ENCODE measurements at regions not wholly inside any gene's neighbourhood (a gene's known extent, or its start where the extent isn't known, plus 50 kb on each side); places are given as distances from the start of the nearest gene placed in this dataset.
A peak's percentile ranks its signal among the peaks of the same experiment; 100 is the strongest.

DNA sequence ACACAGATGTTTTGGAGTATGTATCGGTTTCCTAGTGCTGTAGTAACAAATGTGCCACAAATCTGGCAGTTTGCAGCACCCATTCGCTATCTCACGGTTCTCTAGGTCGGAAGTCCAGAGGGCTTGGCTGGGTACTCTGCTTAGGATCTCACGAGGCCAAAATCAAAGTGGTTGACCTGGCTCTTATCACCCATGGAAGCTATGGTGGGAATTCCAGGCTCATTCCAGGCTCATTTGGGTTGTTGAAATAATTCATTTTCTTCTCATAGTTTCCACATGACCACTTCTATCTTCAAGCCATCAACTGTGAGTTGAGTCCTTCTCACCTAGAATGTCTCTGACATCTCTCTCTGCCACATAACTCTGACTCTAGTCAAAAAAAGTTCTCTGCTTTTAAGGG is 431.0 kb upstream of the TMPO start:
- Histone ChIP-seq H3K9me3 (ENCODE audit: control insufficient read depth in 4 of 4, insufficient read depth in 3 of 4, low read length in 3 of 4) (no peaks in the 10 kb centered on the region), H3K27me3 (ENCODE audit: control insufficient read depth in 3 of 3, insufficient read depth in 3 of 3, low read length in 2 of 3) (no peaks in the 10 kb centered on the region), H3K36me3 (ENCODE audit: control insufficient read depth in 4 of 4, insufficient read depth in 4 of 4, low read length in 4 of 4) (no peaks in the 10 kb centered on the region), H3K27ac (ENCODE audit: low read depth in 1 of 2, low read length in 1 of 2) (no peak overlapping the region), H3K4me1 (ENCODE audit: control insufficient read depth in 5 of 5, insufficient read depth in 5 of 5, low read length in 5 of 5) (peaks cover 0 to 9% (median 0%) of the 10 kb centered on the region in 5 donors), H3K4me3 (no peak overlapping the region), H3K9ac (ENCODE audit: insufficient read depth in 1 of 2, low read length in 2 of 2) (no peak overlapping the region)
- DNase-seq (no peak), ATAC-seq (ENCODE audit: insufficient read depth, low FRiP score) (no peak)
- 89 to 93% methylated on average over 5 of the region's 5 CpGs for WGBS, 2 donors
- TF ChIP-seq, protein P1, sequence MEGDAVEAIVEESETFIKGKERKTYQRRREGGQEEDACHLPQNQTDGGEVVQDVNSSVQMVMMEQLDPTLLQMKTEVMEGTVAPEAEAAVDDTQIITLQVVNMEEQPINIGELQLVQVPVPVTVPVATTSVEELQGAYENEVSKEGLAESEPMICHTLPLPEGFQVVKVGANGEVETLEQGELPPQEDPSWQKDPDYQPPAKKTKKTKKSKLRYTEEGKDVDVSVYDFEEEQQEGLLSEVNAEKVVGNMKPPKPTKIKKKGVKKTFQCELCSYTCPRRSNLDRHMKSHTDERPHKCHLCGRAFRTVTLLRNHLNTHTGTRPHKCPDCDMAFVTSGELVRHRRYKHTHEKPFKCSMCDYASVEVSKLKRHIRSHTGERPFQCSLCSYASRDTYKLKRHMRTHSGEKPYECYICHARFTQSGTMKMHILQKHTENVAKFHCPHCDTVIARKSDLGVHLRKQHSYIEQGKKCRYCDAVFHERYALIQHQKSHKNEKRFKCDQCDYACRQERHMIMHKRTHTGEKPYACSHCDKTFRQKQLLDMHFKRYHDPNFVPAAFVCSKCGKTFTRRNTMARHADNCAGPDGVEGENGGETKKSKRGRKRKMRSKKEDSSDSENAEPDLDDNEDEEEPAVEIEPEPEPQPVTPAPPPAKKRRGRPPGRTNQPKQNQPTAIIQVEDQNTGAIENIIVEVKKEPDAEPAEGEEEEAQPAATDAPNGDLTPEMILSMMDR (IDR thresholded peaks at IDR 0.05; ENCODE audit: control extremely low read depth, extremely low read depth) = no peak

DNA sequence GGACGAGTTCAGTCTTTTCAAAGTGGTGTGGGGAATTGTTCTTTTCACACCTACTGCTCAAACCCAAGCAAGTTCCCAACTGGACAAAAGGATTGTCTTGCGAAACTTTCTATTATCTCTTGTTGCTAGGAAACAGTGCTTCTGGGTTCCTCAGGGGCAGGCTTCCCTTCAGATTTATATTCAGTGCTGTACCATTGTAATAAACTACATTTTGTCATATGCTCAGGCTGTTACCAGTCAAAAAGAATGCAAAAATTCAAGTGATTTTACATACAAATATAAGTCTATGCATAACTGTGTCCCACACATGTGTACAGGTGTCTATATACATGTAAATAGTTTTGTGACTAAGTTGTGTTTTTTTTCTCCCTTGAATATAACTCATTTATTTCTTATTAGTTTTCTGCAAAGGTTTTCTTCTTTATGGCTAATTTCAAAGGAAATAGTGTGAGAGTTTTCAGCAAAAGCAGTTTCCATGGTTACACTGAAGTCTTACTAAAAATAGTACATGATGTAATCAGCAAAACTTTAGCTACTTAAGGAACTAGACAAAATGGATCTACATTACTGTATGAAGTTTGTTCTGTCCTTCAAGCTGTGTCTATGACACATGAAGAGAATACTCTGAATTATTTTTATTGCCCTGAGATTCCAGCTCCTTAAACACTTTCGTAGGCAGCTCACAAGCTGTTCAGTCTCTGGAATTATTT is 430.2 kb upstream of the TMPO start:
- no peak overlapping the region for H3K9ac ChIP-seq (ENCODE audit: insufficient read depth in 1 of 2, low read length in 2 of 2)
- H3K4me1 ChIP-seq (ENCODE audit: control insufficient read depth in 5 of 5, insufficient read depth in 5 of 5, low read length in 5 of 5) = peaks cover 0 to 10% (median 0%) of the 10 kb centered on the region in 5 donors
- no peaks in the 10 kb centered on the region for H3K36me3 ChIP-seq (ENCODE audit: control insufficient read depth in 4 of 4, insufficient read depth in 4 of 4, low read length in 4 of 4)
- 31 to 51% methylated on average over 3 of the region's 3 CpGs for WGBS, 2 donors
- H3K27ac ChIP-seq (ENCODE audit: low read depth in 1 of 2, low read length in 1 of 2) = no peak overlapping the region
- DNase-seq (peak in 2 of 3 donors; percentile 61 to 65), ATAC-seq (ENCODE audit: insufficient read depth, low FRiP score) (no peak)
- H3K9me3 ChIP-seq (ENCODE audit: control insufficient read depth in 4 of 4, insufficient read depth in 3 of 4, low read length in 3 of 4) = no peaks in the 10 kb centered on the region
- H3K4me3 ChIP-seq = no peak overlapping the region
- TF ChIP-seq, protein P1 (IDR thresholded peaks at IDR 0.05; ENCODE audit: control extremely low read depth, extremely low read depth) = no peak
- H3K27me3 ChIP-seq (ENCODE audit: control insufficient read depth in 3 of 3, insufficient read depth in 3 of 3, low read length in 2 of 3) = no peaks in the 10 kb centered on the region

DNA sequence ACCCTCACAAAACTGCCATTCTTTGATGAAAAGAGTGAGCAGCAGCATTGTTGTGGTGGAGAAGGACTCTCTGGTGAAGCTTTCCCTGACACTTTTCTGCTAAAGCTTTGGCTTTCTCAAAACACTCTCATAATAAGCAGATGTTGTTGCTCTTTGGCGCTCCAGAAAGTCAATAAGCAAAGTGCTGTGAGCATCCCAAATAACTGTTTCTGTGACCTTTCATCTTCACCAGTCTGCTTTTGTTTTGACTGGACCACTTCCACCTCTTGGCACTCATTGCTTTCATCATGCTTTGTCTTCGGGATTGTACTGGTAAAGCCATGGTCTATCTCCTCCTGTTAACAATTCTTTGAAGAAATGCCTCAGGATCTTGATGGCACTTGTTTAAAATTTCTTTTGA is 424.7 kb upstream of the TMPO start:
- H3K9me3 ChIP-seq (ENCODE audit: control insufficient read depth in 4 of 4, insufficient read depth in 3 of 4, low read length in 3 of 4) = peaks cover 0 to 2% (median 0%) of the 10 kb centered on the region in 4 donors
- TF ChIP-seq, protein P1 (IDR thresholded peaks at IDR 0.05; ENCODE audit: control extremely low read depth, extremely low read depth) = no peak
- H3K9ac ChIP-seq (ENCODE audit: insufficient read depth in 1 of 2, low read length in 2 of 2) = no peak overlapping the region
- no peaks in the 10 kb centered on the region for H3K27me3 ChIP-seq (ENCODE audit: control insufficient read depth in 3 of 3, insufficient read depth in 3 of 3, low read length in 2 of 3)
- H3K4me1 ChIP-seq (ENCODE audit: control insufficient read depth in 5 of 5, insufficient read depth in 5 of 5, low read length in 5 of 5) = peaks cover 0 to 9% (median 0%) of the 10 kb centered on the region in 5 donors
- ATAC-seq (ENCODE audit: insufficient read depth, low FRiP score) (no peak), DNase-seq (peak; percentile 41 to 88 (median 69))
- no peak overlapping the region for H3K4me3 ChIP-seq
- WGBS, 2 donors = 71 to 80% methylated on average over 2 of the region's 2 CpGs
- H3K27ac ChIP-seq (ENCODE audit: low read depth in 1 of 2, low read length in 1 of 2) = no peak overlapping the region
- H3K36me3 ChIP-seq (ENCODE audit: control insufficient read depth in 4 of 4, insufficient read depth in 4 of 4, low read length in 4 of 4) = no peaks in the 10 kb centered on the region

DNA sequence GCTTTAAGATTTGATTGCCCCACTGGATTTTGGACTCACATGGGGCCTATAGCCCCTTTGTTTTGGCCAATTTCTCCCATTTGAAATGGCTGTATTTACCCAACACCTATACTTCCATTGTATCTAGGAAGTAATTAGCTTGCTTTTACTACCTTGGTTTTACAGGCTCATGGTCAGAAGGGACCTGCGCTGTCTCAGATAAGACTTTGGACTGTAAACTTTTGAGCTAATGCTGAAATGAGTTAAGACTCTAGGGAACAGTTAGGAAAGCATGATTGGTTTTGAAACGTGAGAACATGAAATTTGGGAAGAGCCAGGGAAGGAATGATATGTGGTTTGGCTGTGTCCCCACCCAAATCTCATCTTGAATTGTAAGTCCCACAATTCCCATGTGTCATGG is 419.0 kb upstream of the TMPO start:
- DNase-seq = no peak
- ATAC-seq (ENCODE audit: insufficient read depth, low FRiP score) = no peak
- Histone ChIP-seq H3K9me3 (ENCODE audit: control insufficient read depth in 4 of 4, insufficient read depth in 3 of 4, low read length in 3 of 4) (peaks cover 0 to 7% (median 0%) of the 10 kb centered on the region in 4 donors), H3K4me1 (ENCODE audit: control insufficient read depth in 5 of 5, insufficient read depth in 5 of 5, low read length in 5 of 5) (no peaks in the 10 kb centered on the region), H3K4me3 (no peak overlapping the region), H3K36me3 (ENCODE audit: control insufficient read depth in 4 of 4, insufficient read depth in 4 of 4, low read length in 4 of 4) (no peaks in the 10 kb centered on the region), H3K27ac (ENCODE audit: low read depth in 1 of 2, low read length in 1 of 2) (no peak overlapping the region), H3K27me3 (ENCODE audit: control insufficient read depth in 3 of 3, insufficient read depth in 3 of 3, low read length in 2 of 3) (no peaks in the 10 kb centered on the region), H3K9ac (ENCODE audit: insufficient read depth in 1 of 2, low read length in 2 of 2) (no peak overlapping the region)
- TF ChIP-seq, protein P1 (IDR thresholded peaks at IDR 0.05; ENCODE audit: control extremely low read depth, extremely low read depth) = no peak
- WGBS, 2 donors = 92 to 97% methylated on average over 2 of the region's 2 CpGs
